ENCODE measurements at regions not wholly inside any gene's neighbourhood (a gene's known extent, or its start where the extent isn't known, plus 50 kb on each side); places are given as distances from the start of the nearest gene placed in this dataset.

DNA sequence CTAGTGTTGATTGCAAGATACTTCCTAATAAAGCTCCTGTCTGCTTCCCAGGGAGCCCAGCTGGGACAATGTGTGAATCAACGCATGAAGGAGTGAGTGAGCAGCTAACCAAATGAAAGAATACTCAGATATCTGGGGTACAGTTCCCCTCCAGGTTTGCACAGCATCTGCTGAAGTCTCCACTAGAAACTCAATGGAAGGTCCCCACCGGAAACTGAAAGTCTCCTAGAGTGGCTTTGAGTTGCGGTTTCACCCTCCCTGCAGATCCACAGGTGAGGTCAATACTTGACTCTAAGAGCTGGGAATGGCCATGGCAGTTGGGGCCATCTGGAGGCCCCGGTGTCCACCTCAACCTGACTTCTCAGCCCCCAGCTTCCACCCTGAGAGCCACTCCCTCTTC is 198.2 kb upstream of the MSX2 start:
- Histone ChIP-seq H3K27ac (ENCODE audit: low read depth in 1 of 2, low read length in 2 of 2) (no peak overlapping the region), H3K9me3 (ENCODE audit: control insufficient read depth in 4 of 4, low read length in 3 of 4) (no peaks in the 10 kb centered on the region), H3K27me3 (ENCODE audit: control insufficient read depth in 4 of 4, insufficient read depth in 4 of 4, low read length in 3 of 4) (peaks cover 0 to 3% (median 0%) of the 10 kb centered on the region in 4 donors), H3K4me1 (ENCODE audit: control insufficient read depth in 4 of 4, insufficient read depth in 4 of 4, low read length in 3 of 4) (no peaks in the 10 kb centered on the region), H3K4me3 (ENCODE audit: low read depth in 1 of 3, low read length in 3 of 3) (no peak overlapping the region), H3K36me3 (ENCODE audit: control insufficient read depth in 4 of 4, insufficient read depth in 3 of 4, low read depth in 1 of 4, low read length in 3 of 4) (no peaks in the 10 kb centered on the region), H3K9ac (ENCODE audit: low read depth in 1 of 2, low read length in 2 of 2) (no peak overlapping the region)
- TF ChIP-seq EGR1 (IDR thresholded peaks at IDR 0.05; ENCODE audit: low read depth in 2 of 2) (no peak), HNF4A (conservative IDR thresholded peaks at IDR 0.05) (no peak)
- TF ChIP-seq, protein P1, sequence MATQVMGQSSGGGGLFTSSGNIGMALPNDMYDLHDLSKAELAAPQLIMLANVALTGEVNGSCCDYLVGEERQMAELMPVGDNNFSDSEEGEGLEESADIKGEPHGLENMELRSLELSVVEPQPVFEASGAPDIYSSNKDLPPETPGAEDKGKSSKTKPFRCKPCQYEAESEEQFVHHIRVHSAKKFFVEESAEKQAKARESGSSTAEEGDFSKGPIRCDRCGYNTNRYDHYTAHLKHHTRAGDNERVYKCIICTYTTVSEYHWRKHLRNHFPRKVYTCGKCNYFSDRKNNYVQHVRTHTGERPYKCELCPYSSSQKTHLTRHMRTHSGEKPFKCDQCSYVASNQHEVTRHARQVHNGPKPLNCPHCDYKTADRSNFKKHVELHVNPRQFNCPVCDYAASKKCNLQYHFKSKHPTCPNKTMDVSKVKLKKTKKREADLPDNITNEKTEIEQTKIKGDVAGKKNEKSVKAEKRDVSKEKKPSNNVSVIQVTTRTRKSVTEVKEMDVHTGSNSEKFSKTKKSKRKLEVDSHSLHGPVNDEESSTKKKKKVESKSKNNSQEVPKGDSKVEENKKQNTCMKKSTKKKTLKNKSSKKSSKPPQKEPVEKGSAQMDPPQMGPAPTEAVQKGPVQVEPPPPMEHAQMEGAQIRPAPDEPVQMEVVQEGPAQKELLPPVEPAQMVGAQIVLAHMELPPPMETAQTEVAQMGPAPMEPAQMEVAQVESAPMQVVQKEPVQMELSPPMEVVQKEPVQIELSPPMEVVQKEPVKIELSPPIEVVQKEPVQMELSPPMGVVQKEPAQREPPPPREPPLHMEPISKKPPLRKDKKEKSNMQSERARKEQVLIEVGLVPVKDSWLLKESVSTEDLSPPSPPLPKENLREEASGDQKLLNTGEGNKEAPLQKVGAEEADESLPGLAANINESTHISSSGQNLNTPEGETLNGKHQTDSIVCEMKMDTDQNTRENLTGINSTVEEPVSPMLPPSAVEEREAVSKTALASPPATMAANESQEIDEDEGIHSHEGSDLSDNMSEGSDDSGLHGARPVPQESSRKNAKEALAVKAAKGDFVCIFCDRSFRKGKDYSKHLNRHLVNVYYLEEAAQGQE (IDR thresholded peaks at IDR 0.05) = no peak
- 67% methylated on average over 4 of the region's 4 CpGs for WGBS
- DNase-seq (ENCODE audit: low spot score) = no peak

DNA sequence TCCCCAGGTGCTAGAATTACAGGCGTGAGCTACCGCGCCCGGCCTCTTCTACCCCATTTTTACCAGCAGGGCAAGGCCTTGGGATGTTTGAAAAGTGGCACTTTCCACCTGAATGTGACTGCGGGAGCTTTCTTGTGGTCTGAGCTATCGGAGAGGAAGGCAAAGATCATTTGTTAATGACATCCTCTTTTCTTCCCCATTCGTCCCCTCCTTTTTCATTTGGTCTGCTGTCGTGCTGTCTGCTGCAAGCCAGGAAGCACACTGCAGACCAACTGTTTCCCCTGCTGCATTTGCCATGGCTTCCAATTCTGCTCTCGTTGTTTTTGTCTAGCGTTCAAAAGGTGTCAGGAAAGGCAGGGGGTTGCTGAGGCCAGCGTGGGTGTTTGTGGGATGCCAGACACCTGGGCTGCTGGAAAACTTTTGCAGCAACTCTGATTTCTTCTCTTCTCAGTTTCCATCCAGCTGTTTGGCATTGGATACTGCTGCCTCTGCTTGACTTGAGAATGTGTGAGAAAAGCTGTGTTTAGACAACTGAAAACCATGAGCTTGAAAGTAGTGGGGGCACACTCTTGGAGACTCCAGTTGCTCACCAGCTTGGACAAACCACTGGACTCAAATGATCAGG is 196.4 kb upstream of the MSX2 start:
- Histone ChIP-seq H3K27me3 (ENCODE audit: control insufficient read depth in 4 of 4, insufficient read depth in 4 of 4, low read length in 3 of 4) (peaks cover 0 to 3% (median 0%) of the 10 kb centered on the region in 4 donors), H3K36me3 (ENCODE audit: control insufficient read depth in 4 of 4, insufficient read depth in 3 of 4, low read depth in 1 of 4, low read length in 3 of 4) (no peaks in the 10 kb centered on the region), H3K27ac (ENCODE audit: low read depth in 1 of 2, low read length in 2 of 2) (no peak overlapping the region), H3K4me1 (ENCODE audit: control insufficient read depth in 4 of 4, insufficient read depth in 4 of 4, low read length in 3 of 4) (no peaks in the 10 kb centered on the region), H3K9ac (ENCODE audit: low read depth in 1 of 2, low read length in 2 of 2) (no peak overlapping the region), H3K9me3 (ENCODE audit: control insufficient read depth in 4 of 4, low read length in 3 of 4) (no peaks in the 10 kb centered on the region), H3K4me3 (ENCODE audit: low read depth in 1 of 3, low read length in 3 of 3) (no peak overlapping the region)
- 51% methylated on average over 11 of the region's 11 CpGs for WGBS
- no peak for TF ChIP-seq EGR1 (IDR thresholded peaks at IDR 0.05; ENCODE audit: low read depth in 2 of 2)
- no peak for TF ChIP-seq FOXA2 (IDR thresholded peaks at IDR 0.05)
- TF ChIP-seq RXRA (IDR thresholded peaks at IDR 0.05) = no peak
- TF ChIP-seq RAD21 (IDR thresholded peaks at IDR 0.05) = no peak
- TF ChIP-seq, protein P2, sequence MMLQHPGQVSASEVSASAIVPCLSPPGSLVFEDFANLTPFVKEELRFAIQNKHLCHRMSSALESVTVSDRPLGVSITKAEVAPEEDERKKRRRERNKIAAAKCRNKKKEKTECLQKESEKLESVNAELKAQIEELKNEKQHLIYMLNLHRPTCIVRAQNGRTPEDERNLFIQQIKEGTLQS (IDR thresholded peaks at IDR 0.05) = no peak
- TF ChIP-seq SP1 (IDR thresholded peaks at IDR 0.05) = no peak
- TF ChIP-seq HNF4A (conservative IDR thresholded peaks at IDR 0.05) = no peak
- TF ChIP-seq, protein P3, sequence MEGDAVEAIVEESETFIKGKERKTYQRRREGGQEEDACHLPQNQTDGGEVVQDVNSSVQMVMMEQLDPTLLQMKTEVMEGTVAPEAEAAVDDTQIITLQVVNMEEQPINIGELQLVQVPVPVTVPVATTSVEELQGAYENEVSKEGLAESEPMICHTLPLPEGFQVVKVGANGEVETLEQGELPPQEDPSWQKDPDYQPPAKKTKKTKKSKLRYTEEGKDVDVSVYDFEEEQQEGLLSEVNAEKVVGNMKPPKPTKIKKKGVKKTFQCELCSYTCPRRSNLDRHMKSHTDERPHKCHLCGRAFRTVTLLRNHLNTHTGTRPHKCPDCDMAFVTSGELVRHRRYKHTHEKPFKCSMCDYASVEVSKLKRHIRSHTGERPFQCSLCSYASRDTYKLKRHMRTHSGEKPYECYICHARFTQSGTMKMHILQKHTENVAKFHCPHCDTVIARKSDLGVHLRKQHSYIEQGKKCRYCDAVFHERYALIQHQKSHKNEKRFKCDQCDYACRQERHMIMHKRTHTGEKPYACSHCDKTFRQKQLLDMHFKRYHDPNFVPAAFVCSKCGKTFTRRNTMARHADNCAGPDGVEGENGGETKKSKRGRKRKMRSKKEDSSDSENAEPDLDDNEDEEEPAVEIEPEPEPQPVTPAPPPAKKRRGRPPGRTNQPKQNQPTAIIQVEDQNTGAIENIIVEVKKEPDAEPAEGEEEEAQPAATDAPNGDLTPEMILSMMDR (IDR thresholded peaks at IDR 0.05; ENCODE audit: low read depth, low read length, missing input control) = no peak
- TF ChIP-seq, protein P1 (IDR thresholded peaks at IDR 0.05) = no peak
- TF ChIP-seq, protein P4, sequence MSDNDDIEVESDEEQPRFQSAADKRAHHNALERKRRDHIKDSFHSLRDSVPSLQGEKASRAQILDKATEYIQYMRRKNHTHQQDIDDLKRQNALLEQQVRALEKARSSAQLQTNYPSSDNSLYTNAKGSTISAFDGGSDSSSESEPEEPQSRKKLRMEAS (IDR thresholded peaks at IDR 0.05) = no peak
- TF ChIP-seq, protein P5, sequence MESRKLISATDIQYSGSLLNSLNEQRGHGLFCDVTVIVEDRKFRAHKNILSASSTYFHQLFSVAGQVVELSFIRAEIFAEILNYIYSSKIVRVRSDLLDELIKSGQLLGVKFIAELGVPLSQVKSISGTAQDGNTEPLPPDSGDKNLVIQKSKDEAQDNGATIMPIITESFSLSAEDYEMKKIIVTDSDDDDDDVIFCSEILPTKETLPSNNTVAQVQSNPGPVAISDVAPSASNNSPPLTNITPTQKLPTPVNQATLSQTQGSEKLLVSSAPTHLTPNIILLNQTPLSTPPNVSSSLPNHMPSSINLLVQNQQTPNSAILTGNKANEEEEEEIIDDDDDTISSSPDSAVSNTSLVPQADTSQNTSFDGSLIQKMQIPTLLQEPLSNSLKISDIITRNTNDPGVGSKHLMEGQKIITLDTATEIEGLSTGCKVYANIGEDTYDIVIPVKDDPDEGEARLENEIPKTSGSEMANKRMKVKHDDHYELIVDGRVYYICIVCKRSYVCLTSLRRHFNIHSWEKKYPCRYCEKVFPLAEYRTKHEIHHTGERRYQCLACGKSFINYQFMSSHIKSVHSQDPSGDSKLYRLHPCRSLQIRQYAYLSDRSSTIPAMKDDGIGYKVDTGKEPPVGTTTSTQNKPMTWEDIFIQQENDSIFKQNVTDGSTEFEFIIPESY (IDR thresholded peaks at IDR 0.05) = no peak
- TF ChIP-seq GABPA (IDR thresholded peaks at IDR 0.05 in 1 of 2, conservative IDR thresholded peaks at IDR 0.05 in 1 of 2) = no peak
- TF ChIP-seq TAF1 (conservative IDR thresholded peaks at IDR 0.05) = no peak
- TF ChIP-seq NR2F2 (IDR thresholded peaks at IDR 0.05) = no peak
- no peak for TF ChIP-seq HNF4G (IDR thresholded peaks at IDR 0.05)
- TF ChIP-seq YY1 (IDR thresholded peaks at IDR 0.05) = no peak
- TF ChIP-seq JUND (IDR thresholded peaks at IDR 0.05) = no peak
- no peak for DNase-seq (ENCODE audit: low spot score)
